ENCODE measurements at regions not wholly inside any gene's neighbourhood (a gene's known extent, or its start where the extent isn't known, plus 50 kb on each side); places are given as distances from the start of the nearest gene placed in this dataset.

- DNase-seq = no peak
- no peaks in the 10 kb centered on the region for H3K9me3 ChIP-seq (ENCODE audit: control insufficient read depth in 1 of 2, low read length in 2 of 2)
- H3K4me3 ChIP-seq (ENCODE audit: low read length in 2 of 2) = no peak overlapping the region
- H3K4me1 Mint-ChIP-seq = no peaks in the 10 kb centered on the region
- H3K36me3 ChIP-seq (ENCODE audit: insufficient read depth, low read length) = no peaks in the 10 kb centered on the region
- CTCF ChIA-PET (ENCODE audit: partially characterized antibody) = no interaction called here
- POLR2A ChIA-PET (ENCODE audit: partially characterized antibody) = no interaction called here
- intact Hi-C loops (cut with micrococcal nuclease) = no loop called here
- H3K27ac ChIP-seq (ENCODE audit: low read depth, low read length) = no peak overlapping the region
- H3K4me1 ChIP-seq (ENCODE audit: insufficient read depth, low read length) = no peaks in the 10 kb centered on the region
- H3K27me3 ChIP-seq (ENCODE audit: insufficient read depth, low read length) = no peaks in the 10 kb centered on the region
- peaks cover 0 to 3% of the 10 kb centered on the region in 2 donors for H3K36me3 Mint-ChIP-seq
- H3K27me3 Mint-ChIP-seq = peaks cover 0 to 3% of the 10 kb centered on the region in 2 donors
- peaks cover 0 to 2% (median 0%) of the 10 kb centered on the region in 8 donors for H3K9me3 Mint-ChIP-seq
- no peak overlapping the region for H3K27ac Mint-ChIP-seq
- H3K4me3 Mint-ChIP-seq = no peak overlapping the region
Observed at GRCh38 chr1:175894581-175894980, 151.2 kb upstream of the TNR start.

GRCh38 chr1:175893192-175893591, 149.8 kb upstream of the TNR start:
- DNase-seq = no peak
- no peaks in the 10 kb centered on the region for H3K36me3 Mint-ChIP-seq
- Histone ChIP-seq H3K4me1 (ENCODE audit: insufficient read depth, low read length) (no peaks in the 10 kb centered on the region), H3K27me3 (ENCODE audit: insufficient read depth, low read length) (no peaks in the 10 kb centered on the region), H3K27ac (ENCODE audit: low read depth, low read length) (no peak overlapping the region), H3K9me3 (ENCODE audit: control insufficient read depth in 1 of 2, low read length in 2 of 2) (no peaks in the 10 kb centered on the region), H3K4me3 (ENCODE audit: low read length in 2 of 2) (no peak overlapping the region), H3K36me3 (ENCODE audit: insufficient read depth, low read length) (no peaks in the 10 kb centered on the region)
- H3K27ac Mint-ChIP-seq = no peak overlapping the region
- H3K4me1 Mint-ChIP-seq = no peaks in the 10 kb centered on the region
- CTCF ChIA-PET (ENCODE audit: partially characterized antibody) = no interaction called here
- H3K27me3 Mint-ChIP-seq = peaks cover 0 to 3% of the 10 kb centered on the region in 2 donors
- intact Hi-C loops (cut with micrococcal nuclease) = no loop called here
- POLR2A ChIA-PET (ENCODE audit: partially characterized antibody) = no interaction called here
- peaks cover 0 to 2% (median 0%) of the 10 kb centered on the region in 8 donors for H3K9me3 Mint-ChIP-seq
- H3K4me3 Mint-ChIP-seq = no peak overlapping the region

- Histone ChIP-seq H3K27me3 (ENCODE audit: insufficient read depth, low read length) (no peaks in the 10 kb centered on the region), H3K27ac (ENCODE audit: low read depth, low read length) (no peak overlapping the region), H3K4me3 (ENCODE audit: low read length in 2 of 2) (no peak overlapping the region), H3K9me3 (ENCODE audit: control insufficient read depth in 1 of 2, low read length in 2 of 2) (no peaks in the 10 kb centered on the region), H3K4me1 (ENCODE audit: insufficient read depth, low read length) (no peaks in the 10 kb centered on the region), H3K36me3 (ENCODE audit: insufficient read depth, low read length) (no peaks in the 10 kb centered on the region)
- Mint-ChIP-seq H3K4me3 (no peak overlapping the region), H3K9me3 (peaks cover 0 to 2% (median 0%) of the 10 kb centered on the region in 8 donors), H3K36me3 (no peaks in the 10 kb centered on the region), H3K27me3 (peaks cover 0 to 3% of the 10 kb centered on the region in 2 donors), H3K4me1 (peaks cover 0 to under 1% (median 0%) of the 10 kb centered on the region in 4 donors), H3K27ac (no peak overlapping the region)
- no peak for DNase-seq
- intact Hi-C loops (cut with micrococcal nuclease) = no loop called here
- ChIA-PET POLR2A (ENCODE audit: partially characterized antibody) (no interaction called here), CTCF (ENCODE audit: partially characterized antibody) (no interaction called here)
Observed at GRCh38 chr1:175892686-175893085, 149.3 kb upstream of the TNR start.

- Histone ChIP-seq H3K4me1 (ENCODE audit: insufficient read depth, low read length) (no peaks in the 10 kb centered on the region), H3K27ac (ENCODE audit: low read depth, low read length) (no peak overlapping the region), H3K9me3 (ENCODE audit: control insufficient read depth in 1 of 2, low read length in 2 of 2) (no peaks in the 10 kb centered on the region), H3K4me3 (ENCODE audit: low read length in 2 of 2) (no peak overlapping the region), H3K36me3 (ENCODE audit: insufficient read depth, low read length) (no peaks in the 10 kb centered on the region), H3K27me3 (ENCODE audit: insufficient read depth, low read length) (no peaks in the 10 kb centered on the region)
- H3K27me3 Mint-ChIP-seq = peaks cover 0 to 3% of the 10 kb centered on the region in 2 donors
- no peak overlapping the region for H3K4me3 Mint-ChIP-seq
- peaks cover 0 to 2% (median 0%) of the 10 kb centered on the region in 8 donors for H3K9me3 Mint-ChIP-seq
- ChIA-PET CTCF (ENCODE audit: partially characterized antibody) (interaction anchor here (0.8 kb wide), 1 partner anchor 12 kb away, joined by 3 read pairs; no protein-coding TSS in a partner anchor), POLR2A (ENCODE audit: partially characterized antibody) (no interaction called here)
- H3K36me3 Mint-ChIP-seq = no peaks in the 10 kb centered on the region
- H3K27ac Mint-ChIP-seq = no peak overlapping the region
- DNase-seq = no peak
- intact Hi-C loops (cut with micrococcal nuclease) = no loop called here
- H3K4me1 Mint-ChIP-seq = peaks cover 0 to 5% (median 0%) of the 10 kb centered on the region in 4 donors
Observed at GRCh38 chr1:175891783-175892309, 148.5 kb upstream of the TNR start.

GRCh38 chr1:175890958-175891357, 147.6 kb upstream of the TNR start:
- intact Hi-C loops (cut with micrococcal nuclease) = no loop called here
- Histone ChIP-seq H3K36me3 (ENCODE audit: insufficient read depth, low read length) (no peaks in the 10 kb centered on the region), H3K4me3 (ENCODE audit: low read length in 2 of 2) (no peak overlapping the region), H3K4me1 (ENCODE audit: insufficient read depth, low read length) (no peaks in the 10 kb centered on the region), H3K27ac (ENCODE audit: low read depth, low read length) (no peak overlapping the region), H3K9me3 (ENCODE audit: control insufficient read depth in 1 of 2, low read length in 2 of 2) (no peaks in the 10 kb centered on the region), H3K27me3 (ENCODE audit: insufficient read depth, low read length) (no peaks in the 10 kb centered on the region)
- H3K27ac Mint-ChIP-seq = no peak overlapping the region
- DNase-seq = no peak
- ChIA-PET POLR2A (ENCODE audit: partially characterized antibody) (no interaction called here), CTCF (ENCODE audit: partially characterized antibody) (interaction anchor here (0.8 kb wide), 1 partner anchor 11 kb away, joined by 3 read pairs; no protein-coding TSS in a partner anchor)
- H3K9me3 Mint-ChIP-seq = peaks cover 0 to 2% (median 0%) of the 10 kb centered on the region in 8 donors
- peaks cover 0 to 3% of the 10 kb centered on the region in 2 donors for H3K27me3 Mint-ChIP-seq
- H3K4me1 Mint-ChIP-seq = peaks cover 0 to 5% (median 0%) of the 10 kb centered on the region in 4 donors
- no peaks in the 10 kb centered on the region for H3K36me3 Mint-ChIP-seq
- no peak overlapping the region for H3K4me3 Mint-ChIP-seq

GRCh38 chr1:175889848-175890247, 146.5 kb upstream of the TNR start:
- no peaks in the 10 kb centered on the region for H3K4me1 ChIP-seq (ENCODE audit: insufficient read depth, low read length)
- H3K4me3 Mint-ChIP-seq = no peak overlapping the region
- intact Hi-C loops (cut with micrococcal nuclease) = no loop called here
- H3K36me3 Mint-ChIP-seq = no peaks in the 10 kb centered on the region
- POLR2A ChIA-PET (ENCODE audit: partially characterized antibody) = no interaction called here
- H3K4me1 Mint-ChIP-seq = peaks cover 0 to 5% (median 0%) of the 10 kb centered on the region in 4 donors
- no peaks in the 10 kb centered on the region for H3K9me3 ChIP-seq (ENCODE audit: control insufficient read depth in 1 of 2, low read length in 2 of 2)
- no peak overlapping the region for H3K27ac ChIP-seq (ENCODE audit: low read depth, low read length)
- CTCF ChIA-PET (ENCODE audit: partially characterized antibody) = no interaction called here
- peaks cover 0 to 1% of the 10 kb centered on the region in 2 donors for H3K27me3 Mint-ChIP-seq
- no peak overlapping the region for H3K27ac Mint-ChIP-seq
- DNase-seq = no peak
- no peaks in the 10 kb centered on the region for H3K36me3 ChIP-seq (ENCODE audit: insufficient read depth, low read length)
- H3K27me3 ChIP-seq (ENCODE audit: insufficient read depth, low read length) = no peaks in the 10 kb centered on the region
- no peaks in the 10 kb centered on the region for H3K9me3 Mint-ChIP-seq
- no peak overlapping the region for H3K4me3 ChIP-seq (ENCODE audit: low read length in 2 of 2)

- H3K4me3 Mint-ChIP-seq = no peak overlapping the region
- ChIA-PET CTCF (ENCODE audit: partially characterized antibody) (no interaction called here), POLR2A (ENCODE audit: partially characterized antibody) (no interaction called here)
- H3K36me3 ChIP-seq (ENCODE audit: insufficient read depth, low read length) = no peaks in the 10 kb centered on the region
- no peaks in the 10 kb centered on the region for H3K9me3 ChIP-seq (ENCODE audit: control insufficient read depth in 1 of 2, low read length in 2 of 2)
- no peaks in the 10 kb centered on the region for H3K9me3 Mint-ChIP-seq
- no peaks in the 10 kb centered on the region for H3K36me3 Mint-ChIP-seq
- H3K27me3 ChIP-seq (ENCODE audit: insufficient read depth, low read length) = no peaks in the 10 kb centered on the region
- no peak overlapping the region for H3K27ac ChIP-seq (ENCODE audit: low read depth, low read length)
- no peak for DNase-seq
- H3K4me1 ChIP-seq (ENCODE audit: insufficient read depth, low read length) = no peaks in the 10 kb centered on the region
- H3K4me3 ChIP-seq (ENCODE audit: low read length in 2 of 2) = no peak overlapping the region
- H3K4me1 Mint-ChIP-seq = peaks cover 0 to 5% (median 0%) of the 10 kb centered on the region in 4 donors
- H3K27me3 Mint-ChIP-seq = peaks cover 0 to 1% of the 10 kb centered on the region in 2 donors
- H3K27ac Mint-ChIP-seq = no peak overlapping the region
- intact Hi-C loops (cut with micrococcal nuclease) = no loop called here
Observed at GRCh38 chr1:175888996-175889395, 145.6 kb upstream of the TNR start.

Data from CD4-positive, alpha-beta memory T cell (primary cell).